ENCODE measurements at regions not wholly inside any gene's neighbourhood (a gene's known extent, or its start where the extent isn't known, plus 50 kb on each side); places are given as distances from the start of the nearest gene placed in this dataset.
A peak's percentile ranks its signal among the peaks of the same experiment; 100 is the strongest.

DNA sequence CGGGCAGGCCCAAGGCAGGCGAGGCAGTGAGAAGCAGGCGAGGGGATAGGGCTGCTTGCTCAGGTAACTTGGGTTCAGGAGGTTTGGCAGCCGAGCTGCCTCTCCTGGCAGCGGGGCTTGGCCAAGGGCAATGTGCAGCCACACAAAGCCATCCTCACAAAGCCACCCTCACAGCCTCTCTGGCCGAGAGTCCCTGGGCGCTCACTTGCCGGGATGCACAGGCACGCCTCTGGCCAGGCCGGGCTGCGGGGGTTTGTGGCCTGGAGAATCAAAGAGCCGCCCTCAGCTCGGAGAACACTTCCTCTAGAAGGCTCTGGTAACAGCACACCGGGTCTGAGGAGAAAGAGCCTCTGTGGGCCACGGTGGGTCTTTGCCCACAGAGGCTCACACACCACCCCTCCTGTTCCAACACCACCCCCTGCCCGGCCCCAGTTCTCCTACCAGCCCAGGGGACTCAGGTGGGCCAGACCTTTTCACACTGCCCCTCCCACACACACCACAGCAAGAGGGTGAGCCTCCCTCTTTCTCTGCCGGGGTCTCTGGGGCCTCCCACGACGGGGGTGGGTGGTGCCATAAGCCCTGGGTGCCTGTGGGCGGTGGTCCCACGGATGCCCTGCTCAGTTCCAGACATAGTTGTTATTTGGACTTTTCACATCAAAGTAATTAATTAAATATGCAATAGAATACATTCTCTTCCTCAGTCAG, 186.9 kb downstream of the ZFP36L2 start:
- peak in 29 of 56 donors; percentile 12 to 74 (median 43) for DNase-seq

DNA sequence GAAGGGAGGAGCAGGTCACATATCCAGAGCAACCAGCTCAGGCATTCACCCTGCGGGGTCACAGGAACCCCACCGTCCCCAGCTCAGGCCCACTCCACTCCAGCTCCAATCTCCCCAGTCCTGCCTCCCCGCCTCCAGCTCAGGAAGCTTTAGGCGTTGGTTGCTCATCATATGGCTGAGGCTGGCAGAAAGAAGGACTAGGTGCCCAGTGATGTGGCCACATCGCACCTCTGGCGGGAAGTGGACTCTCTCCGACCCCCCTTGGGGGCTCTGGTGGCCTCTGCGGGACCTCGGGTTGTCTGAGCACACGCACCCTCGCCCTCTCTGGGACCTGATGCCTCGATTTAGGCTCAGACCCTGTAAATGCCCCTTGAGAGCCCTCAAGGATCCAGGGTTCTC, 187.7 kb downstream of the ZFP36L2 start:
- DNase-seq = no peak

DNA sequence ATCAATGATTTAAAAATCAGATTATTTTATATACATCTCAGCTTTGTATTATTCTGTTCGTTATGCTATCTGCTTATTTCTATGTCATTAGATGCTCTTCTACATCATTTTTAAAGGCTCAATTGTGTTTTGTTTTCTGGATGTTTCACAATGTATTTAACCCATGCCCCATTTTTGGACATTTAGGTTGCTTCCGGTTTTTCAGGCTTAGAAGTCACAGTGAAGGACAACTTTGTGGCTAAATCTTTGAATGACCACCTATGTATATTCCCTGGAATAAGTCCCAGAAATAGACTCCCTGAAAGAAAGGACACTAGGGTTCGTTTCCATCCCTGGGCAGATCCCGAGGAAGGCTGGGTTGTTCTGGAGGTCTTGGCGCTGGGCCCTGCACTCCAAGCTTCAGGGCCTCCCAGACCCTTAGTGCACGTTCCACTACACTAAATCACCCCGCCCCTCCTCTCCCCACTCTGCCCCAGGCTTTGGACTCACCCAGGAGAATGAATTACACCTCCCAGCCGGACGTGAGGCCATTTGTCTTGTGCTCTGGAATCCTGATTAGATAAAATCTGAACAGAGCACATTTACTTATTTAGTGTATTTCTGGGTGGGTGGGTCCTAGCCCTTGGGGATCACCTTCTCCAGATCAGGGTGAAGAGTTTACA, 188.2 kb downstream of the ZFP36L2 start:
- no peak for DNase-seq

DNA sequence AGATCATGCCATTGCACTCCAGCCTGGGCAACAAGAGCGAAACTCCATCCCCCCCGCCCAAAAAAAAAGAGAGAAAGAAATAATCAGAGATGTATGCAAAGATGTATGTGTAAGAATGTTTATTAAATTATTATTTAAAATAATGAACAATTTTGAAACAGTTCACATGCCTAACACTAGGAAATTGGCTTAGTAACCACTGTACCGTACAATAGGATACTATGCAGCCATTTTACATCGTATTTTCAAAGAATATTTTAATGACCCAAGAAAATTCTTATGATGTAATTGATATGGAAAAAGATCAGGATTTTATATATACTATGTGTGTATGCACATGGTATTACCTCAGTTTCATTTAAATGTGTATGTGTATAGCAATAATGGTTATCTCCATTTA, 190.5 kb downstream of the ZFP36L2 start:
- DNase-seq = no peak

- no peak for DNase-seq
These were observed 191.5 kb downstream of the ZFP36L2 start for GRCh38 chr2:43034921-43035320.

- no peak for DNase-seq
These were observed 192.2 kb downstream of the ZFP36L2 start for GRCh38 chr2:43034242-43034619.

DNA sequence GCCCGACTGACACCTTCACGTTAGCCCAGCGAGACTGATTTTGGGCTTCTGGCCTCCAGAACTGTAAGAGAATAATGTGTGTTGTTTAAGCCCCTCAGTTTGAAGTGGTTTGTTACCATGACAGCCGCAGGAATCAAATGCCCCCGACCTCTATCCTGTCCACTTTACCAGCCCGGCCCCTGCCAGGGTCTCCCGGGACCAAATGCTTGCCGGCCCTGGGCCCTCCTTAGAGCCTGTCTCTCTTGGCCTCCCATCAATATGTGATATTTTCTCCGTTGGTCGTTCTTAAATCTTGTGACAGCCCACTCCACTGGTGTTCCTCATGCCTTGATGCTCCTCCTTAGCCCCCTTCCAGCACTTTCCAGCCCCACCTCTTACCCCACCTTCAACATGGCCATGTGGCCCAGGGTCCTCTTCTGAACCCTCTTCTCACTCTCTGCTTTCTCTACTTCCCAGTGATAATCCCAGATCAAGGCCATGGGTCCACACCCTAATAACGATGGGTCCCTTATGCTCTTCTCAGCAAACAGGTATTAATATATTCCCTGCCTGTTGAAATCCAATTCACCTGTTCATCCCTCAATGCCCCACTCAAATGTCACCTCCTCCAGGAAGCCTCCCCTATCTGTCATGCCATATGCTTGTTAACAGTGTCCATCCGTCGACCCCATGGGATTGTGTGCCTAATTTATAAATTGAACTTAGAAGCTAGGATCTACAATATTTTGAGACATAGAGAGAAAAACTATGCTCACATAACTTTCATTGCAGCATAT, 192.8 kb downstream of the ZFP36L2 start:
- DNase-seq = no peak

DNA sequence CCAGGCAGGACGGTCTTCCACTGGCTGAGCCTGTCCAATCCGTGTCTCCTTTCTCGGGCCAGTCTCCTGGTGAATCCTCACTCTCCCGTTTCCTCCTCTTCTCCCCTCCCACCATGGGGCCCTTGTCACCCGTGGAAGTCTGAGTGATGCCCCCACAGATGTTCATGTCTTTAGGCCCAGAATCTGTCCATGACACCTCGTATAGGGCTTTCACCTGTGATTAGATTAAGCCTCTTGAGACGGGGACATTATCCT, 193.5 kb downstream of the ZFP36L2 start:
- no peak for DNase-seq

- DNase-seq = no peak
These were observed 194.0 kb downstream of the ZFP36L2 start for GRCh38 chr2:43032213-43033015.

- no peak for DNase-seq
These were observed 194.8 kb downstream of the ZFP36L2 start for GRCh38 chr2:43031471-43032212.

- no peak for DNase-seq
These were observed 195.7 kb downstream of the ZFP36L2 start for GRCh38 chr2:43030551-43031307.

DNA sequence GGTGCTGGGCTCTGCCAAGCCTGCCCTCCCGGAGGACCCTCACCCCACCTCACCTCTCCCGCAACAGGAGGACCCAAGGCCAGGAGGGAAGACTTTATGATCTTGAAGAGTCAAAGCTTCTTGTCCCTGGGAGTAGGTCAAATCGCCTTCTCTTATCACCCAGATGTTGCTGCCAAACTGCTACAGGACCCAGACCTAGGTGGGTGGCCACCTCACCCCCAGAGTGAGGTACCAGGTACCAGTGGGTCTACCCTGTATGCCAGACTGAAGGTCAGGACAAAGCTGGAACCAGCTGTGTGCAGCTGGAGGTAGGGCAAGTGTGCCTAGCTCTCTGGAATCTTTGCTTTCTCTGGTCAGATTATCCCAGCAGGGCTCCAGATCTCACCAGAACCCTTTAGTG, 197.2 kb downstream of the ZFP36L2 start:
- DNase-seq = no peak

GRCh38 chr2:43028188-43028587, 198.2 kb downstream of the ZFP36L2 start:
- DNase-seq = no peak

- DNase-seq = peak in 1 of 56 donors; percentile 15
These were observed 199.1 kb downstream of the ZFP36L2 start for GRCh38 chr2:43027097-43027873.

DNA sequence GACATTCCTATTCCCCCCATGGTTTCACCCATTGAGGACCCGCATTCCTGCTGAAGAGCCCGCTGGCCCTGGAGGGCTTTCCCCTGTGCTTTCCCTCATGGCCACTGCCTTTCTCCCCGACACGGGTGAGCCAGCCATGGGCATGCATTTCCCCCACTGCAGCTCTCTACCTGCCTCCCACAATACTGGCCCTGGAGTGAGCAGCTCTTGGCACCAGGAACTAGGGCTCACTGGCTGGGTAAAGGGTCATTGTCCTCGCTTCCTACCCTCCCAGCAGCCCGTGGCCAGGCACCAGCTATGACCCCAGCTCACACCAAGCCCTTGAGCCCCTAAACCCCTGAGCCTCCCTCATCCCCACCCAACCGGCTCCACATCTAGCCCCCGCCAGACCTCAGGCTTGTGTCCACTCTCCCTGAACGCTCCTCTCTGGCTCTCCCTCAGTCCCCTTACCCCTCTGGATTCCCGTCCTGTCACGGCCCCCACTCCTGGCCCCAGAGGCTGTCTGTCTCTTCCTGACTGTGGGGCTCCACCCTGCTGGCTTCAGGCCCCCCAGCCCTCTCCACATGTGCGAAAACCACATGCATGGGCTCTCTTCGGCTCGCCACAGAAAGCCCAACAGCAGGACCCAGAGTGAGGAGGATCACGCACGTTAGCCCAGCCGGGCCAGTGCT, 199.8 kb downstream of the ZFP36L2 start:
- no peak for DNase-seq

GRCh38 chr2:43025709-43026295, 200.6 kb downstream of the ZFP36L2 start:
- no peak for DNase-seq

GRCh38 chr2:43024515-43025011, 201.8 kb downstream of the ZFP36L2 start:
- DNase-seq = peak in 50 of 56 donors; percentile 8 to 78 (median 55)

GRCh38 chr2:43023791-43024514, 202.5 kb downstream of the ZFP36L2 start:
- no peak for DNase-seq

Measured in amygdala (tissue), 56 donors.